ENCODE measurements at regions not wholly inside any gene's neighbourhood (a gene's known extent, or its start where the extent isn't known, plus 50 kb on each side); places are given as distances from the start of the nearest gene placed in this dataset.

DNA sequence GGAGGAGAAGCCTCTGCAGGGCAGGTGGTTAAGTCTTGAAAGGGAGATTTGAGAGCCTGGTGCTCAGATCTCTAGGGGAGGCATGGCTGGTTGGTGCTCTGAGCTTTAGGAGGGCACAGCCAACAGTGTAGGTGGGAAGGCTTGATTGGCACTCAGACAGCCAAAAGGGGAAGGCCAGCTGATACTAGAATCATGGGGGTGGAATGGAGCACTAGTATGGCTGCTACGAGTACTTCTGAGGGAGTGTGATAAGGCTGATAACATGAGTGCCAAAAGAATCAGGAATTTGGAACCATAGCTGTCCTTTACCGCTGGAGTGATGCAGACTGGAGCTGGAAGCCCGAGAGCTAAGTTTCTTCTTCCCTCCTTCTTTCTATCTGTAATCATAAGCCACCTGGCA is 184.6 kb upstream of the TBC1D5 start:
- Histone ChIP-seq H3K18ac (ENCODE audit: low read length) (no peak overlapping the region), H4K8ac (ENCODE audit: low read depth, low read length) (no peak overlapping the region), H3K23ac (ENCODE audit: low read length) (no peak overlapping the region), H3K56ac (ENCODE audit: low read length) (no peak overlapping the region), H3K4me1 (ENCODE audit: control insufficient read depth, low read depth, low read length) (no peaks in the 10 kb centered on the region), H2BK5ac (ENCODE audit: low read length) (no peak overlapping the region), H2BK120ac (ENCODE audit: low read depth, low read length) (no peak overlapping the region), H3K79me1 (ENCODE audit: low read length) (no peaks in the 10 kb centered on the region), H3K4me3 (ENCODE audit: low read length) (no peak overlapping the region), H2BK15ac (replicated peaks; ENCODE audit: low read depth) (no peak overlapping the region), H2AK5ac (ENCODE audit: low read length) (no peak overlapping the region), H3K79me2 (ENCODE audit: control insufficient read depth, insufficient read depth, low read length) (no peaks in the 10 kb centered on the region), H4K5ac (ENCODE audit: low read length) (no peak overlapping the region), H3K27me3 (ENCODE audit: insufficient read depth, low read length, poor library complexity) (no peaks in the 10 kb centered on the region), H3K36me3 (ENCODE audit: control insufficient read depth, insufficient read depth, low read length) (no peaks in the 10 kb centered on the region), H3K9ac (ENCODE audit: low read length) (no peak overlapping the region), H3K4me2 (ENCODE audit: low read length) (no peak overlapping the region), H3K4ac (ENCODE audit: low read depth, low read length) (no peak overlapping the region), H3K27ac (ENCODE audit: low read depth, low read length) (no peak overlapping the region)
- no peak for DNase-seq
- WGBS (ENCODE audit: extremely low coverage, insufficient coverage, low lambda C conversion rate) = no CpG with 5 or more reads among the region's 3 CpGs

DNA sequence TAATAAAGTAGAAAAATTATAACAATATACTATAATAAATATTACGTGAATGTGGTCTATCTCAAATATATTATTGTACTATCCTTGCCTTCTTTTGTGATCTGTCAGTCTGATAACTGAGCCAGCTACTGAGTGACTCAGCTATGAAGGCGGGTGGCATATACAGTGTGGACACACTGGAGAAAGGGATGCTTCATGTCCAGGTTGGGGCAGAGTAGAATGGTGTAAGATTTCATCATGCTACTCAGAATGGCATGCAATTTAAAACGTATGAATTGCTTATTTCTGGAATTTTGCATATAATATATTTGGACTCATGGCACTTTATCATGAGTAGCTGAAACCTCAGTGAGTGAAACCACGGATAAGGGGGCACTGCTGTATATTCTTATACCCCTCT is 172.9 kb upstream of the TBC1D5 start:
- H4K8ac ChIP-seq (ENCODE audit: low read depth, low read length) = no peak overlapping the region
- H3K27me3 ChIP-seq (ENCODE audit: insufficient read depth, low read length, poor library complexity) = no peaks in the 10 kb centered on the region
- no peak overlapping the region for H3K27ac ChIP-seq (ENCODE audit: low read depth, low read length)
- H2BK120ac ChIP-seq (ENCODE audit: low read depth, low read length) = no peak overlapping the region
- H3K4me2 ChIP-seq (ENCODE audit: low read length) = no peak overlapping the region
- H2AK5ac ChIP-seq (ENCODE audit: low read length) = no peak overlapping the region
- no peak overlapping the region for H2BK15ac ChIP-seq (replicated peaks; ENCODE audit: low read depth)
- H4K5ac ChIP-seq (ENCODE audit: low read length) = no peak overlapping the region
- no peak for DNase-seq
- H3K18ac ChIP-seq (ENCODE audit: low read length) = no peak overlapping the region
- H3K23ac ChIP-seq (ENCODE audit: low read length) = no peak overlapping the region
- WGBS (ENCODE audit: extremely low coverage, insufficient coverage, low lambda C conversion rate) = no CpG with 5 or more reads among the region's 4 CpGs
- H3K4me1 ChIP-seq (ENCODE audit: control insufficient read depth, low read depth, low read length) = no peaks in the 10 kb centered on the region
- no peak overlapping the region for H3K56ac ChIP-seq (ENCODE audit: low read length)
- no peaks in the 10 kb centered on the region for H3K79me2 ChIP-seq (ENCODE audit: control insufficient read depth, insufficient read depth, low read length)
- no peak overlapping the region for H3K4me3 ChIP-seq (ENCODE audit: low read length)
- no peak overlapping the region for H3K4ac ChIP-seq (ENCODE audit: low read depth, low read length)
- H3K9ac ChIP-seq (ENCODE audit: low read length) = no peak overlapping the region
- no peak overlapping the region for H2BK5ac ChIP-seq (ENCODE audit: low read length)
- H3K36me3 ChIP-seq (ENCODE audit: control insufficient read depth, insufficient read depth, low read length) = no peaks in the 10 kb centered on the region
- H3K79me1 ChIP-seq (ENCODE audit: low read length) = no peaks in the 10 kb centered on the region

DNA sequence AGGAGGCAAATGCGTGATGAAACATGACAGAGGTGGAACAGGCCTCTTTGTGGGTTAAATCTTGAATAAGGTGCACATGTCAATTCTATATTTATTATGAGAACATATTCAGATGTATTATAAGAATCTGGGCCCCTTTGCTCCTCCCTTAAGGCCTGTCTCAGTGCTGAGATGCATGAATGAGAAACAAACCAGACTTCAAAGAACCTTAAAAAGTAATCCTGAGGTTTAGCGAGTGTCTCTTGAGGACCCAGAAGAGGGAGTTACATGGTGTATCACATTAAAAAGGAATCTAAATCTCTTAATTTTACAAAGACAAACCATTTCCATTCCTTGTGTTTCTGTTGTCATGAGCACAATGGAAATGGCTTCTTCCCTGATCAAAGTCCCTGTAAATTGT is 170.9 kb upstream of the TBC1D5 start:
- Histone ChIP-seq H3K18ac (ENCODE audit: low read length) (no peak overlapping the region), H3K23ac (ENCODE audit: low read length) (no peak overlapping the region), H3K27ac (ENCODE audit: low read depth, low read length) (no peak overlapping the region), H4K8ac (ENCODE audit: low read depth, low read length) (no peak overlapping the region), H3K4me1 (ENCODE audit: control insufficient read depth, low read depth, low read length) (peaks cover 3% of the 10 kb centered on the region), H3K4ac (ENCODE audit: low read depth, low read length) (no peak overlapping the region), H3K79me2 (ENCODE audit: control insufficient read depth, insufficient read depth, low read length) (no peaks in the 10 kb centered on the region), H3K36me3 (ENCODE audit: control insufficient read depth, insufficient read depth, low read length) (no peaks in the 10 kb centered on the region), H4K5ac (ENCODE audit: low read length) (no peak overlapping the region), H3K56ac (ENCODE audit: low read length) (no peak overlapping the region), H2AK5ac (ENCODE audit: low read length) (no peak overlapping the region), H3K4me2 (ENCODE audit: low read length) (no peak overlapping the region), H2BK15ac (replicated peaks; ENCODE audit: low read depth) (no peak overlapping the region), H2BK5ac (ENCODE audit: low read length) (no peak overlapping the region), H3K9ac (ENCODE audit: low read length) (no peak overlapping the region), H2BK120ac (ENCODE audit: low read depth, low read length) (no peak overlapping the region), H3K27me3 (ENCODE audit: insufficient read depth, low read length, poor library complexity) (no peaks in the 10 kb centered on the region), H3K4me3 (ENCODE audit: low read length) (no peak overlapping the region), H3K79me1 (ENCODE audit: low read length) (no peaks in the 10 kb centered on the region)
- no CpG with 5 or more reads among the region's 2 CpGs for WGBS (ENCODE audit: extremely low coverage, insufficient coverage, low lambda C conversion rate)
- no peak for DNase-seq

DNA sequence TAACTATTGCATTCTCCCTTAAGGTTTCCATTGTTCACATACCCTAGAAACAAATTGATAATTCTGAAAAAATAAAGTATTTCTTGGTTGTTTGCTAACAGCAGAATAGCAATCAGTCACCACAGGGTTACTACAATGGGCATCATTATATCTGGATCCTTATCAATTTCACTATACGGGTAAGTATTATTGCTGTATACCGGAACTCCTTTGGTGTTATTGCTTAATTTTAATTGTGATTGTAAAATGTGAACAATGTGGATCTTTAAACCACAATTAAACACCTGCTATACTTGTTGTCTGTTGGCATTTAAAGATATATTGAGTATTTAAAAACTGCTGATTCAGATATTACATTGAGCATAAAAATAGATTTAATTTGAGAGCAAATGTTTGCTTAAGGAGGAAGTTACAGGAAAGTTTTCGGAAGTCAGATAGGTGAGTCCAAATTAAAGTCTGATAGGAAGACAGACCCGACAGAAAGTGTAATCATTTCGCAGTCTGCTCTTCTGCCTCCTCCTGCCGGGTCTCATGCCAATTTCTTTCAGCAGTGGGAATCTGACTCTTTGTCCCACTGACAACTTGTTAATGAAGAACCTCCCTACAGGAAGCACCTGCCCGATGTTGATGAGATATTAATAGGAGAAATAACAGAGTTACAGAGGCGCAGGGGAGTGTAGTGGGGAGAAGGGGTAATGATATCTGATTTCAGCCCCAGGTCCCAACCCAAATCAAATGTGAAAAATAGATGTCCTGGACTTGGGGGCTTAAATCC is 169.7 kb upstream of the TBC1D5 start:
- Histone ChIP-seq H3K79me1 (ENCODE audit: low read length) (no peaks in the 10 kb centered on the region), H2BK15ac (replicated peaks; ENCODE audit: low read depth) (no peak overlapping the region), H3K4me3 (ENCODE audit: low read length) (no peak overlapping the region), H3K18ac (ENCODE audit: low read length) (no peak overlapping the region), H3K79me2 (ENCODE audit: control insufficient read depth, insufficient read depth, low read length) (no peaks in the 10 kb centered on the region), H2BK120ac (ENCODE audit: low read depth, low read length) (no peak overlapping the region), H3K23ac (ENCODE audit: low read length) (no peak overlapping the region), H3K4me2 (ENCODE audit: low read length) (no peak overlapping the region), H3K56ac (ENCODE audit: low read length) (no peak overlapping the region), H3K36me3 (ENCODE audit: control insufficient read depth, insufficient read depth, low read length) (no peaks in the 10 kb centered on the region), H2BK5ac (ENCODE audit: low read length) (no peak overlapping the region), H3K27me3 (ENCODE audit: insufficient read depth, low read length, poor library complexity) (no peaks in the 10 kb centered on the region), H2AK5ac (ENCODE audit: low read length) (no peak overlapping the region), H4K5ac (ENCODE audit: low read length) (no peak overlapping the region), H3K9ac (ENCODE audit: low read length) (no peak overlapping the region), H3K27ac (ENCODE audit: low read depth, low read length) (no peak overlapping the region), H3K4ac (ENCODE audit: low read depth, low read length) (no peak overlapping the region), H3K4me1 (ENCODE audit: control insufficient read depth, low read depth, low read length) (peaks cover 3% of the 10 kb centered on the region), H4K8ac (ENCODE audit: low read depth, low read length) (no peak overlapping the region)
- no peak for DNase-seq
- no CpG with 5 or more reads among the region's 8 CpGs for WGBS (ENCODE audit: extremely low coverage, insufficient coverage, low lambda C conversion rate)

DNA sequence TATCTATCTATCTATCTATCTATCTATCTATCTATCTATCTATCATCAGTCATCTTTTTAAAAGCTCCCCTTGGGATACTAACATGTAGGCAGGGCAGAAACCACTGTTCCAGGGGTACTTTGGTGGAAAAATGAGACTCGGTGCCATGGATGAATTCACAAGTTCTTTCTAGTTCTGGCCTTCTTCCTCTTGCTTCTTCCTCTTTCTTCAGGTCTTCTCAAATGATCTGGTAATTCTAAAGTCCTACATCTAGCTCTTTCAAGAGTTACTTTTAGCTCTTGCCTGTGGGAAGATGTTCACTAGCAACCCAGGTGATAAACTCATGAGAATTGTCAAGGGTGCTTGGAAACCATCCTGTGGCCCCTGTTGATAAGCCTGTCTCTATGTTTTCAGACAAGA is 168.5 kb upstream of the TBC1D5 start:
- no peak overlapping the region for H2BK15ac ChIP-seq (replicated peaks; ENCODE audit: low read depth)
- no peak overlapping the region for H2AK5ac ChIP-seq (ENCODE audit: low read length)
- H3K36me3 ChIP-seq (ENCODE audit: control insufficient read depth, insufficient read depth, low read length) = no peaks in the 10 kb centered on the region
- H3K18ac ChIP-seq (ENCODE audit: low read length) = no peak overlapping the region
- H3K27ac ChIP-seq (ENCODE audit: low read depth, low read length) = no peak overlapping the region
- H3K4me3 ChIP-seq (ENCODE audit: low read length) = no peak overlapping the region
- H3K79me1 ChIP-seq (ENCODE audit: low read length) = no peaks in the 10 kb centered on the region
- H2BK5ac ChIP-seq (ENCODE audit: low read length) = no peak overlapping the region
- H3K4me2 ChIP-seq (ENCODE audit: low read length) = no peak overlapping the region
- H4K5ac ChIP-seq (ENCODE audit: low read length) = no peak overlapping the region
- H4K8ac ChIP-seq (ENCODE audit: low read depth, low read length) = no peak overlapping the region
- H3K4ac ChIP-seq (ENCODE audit: low read depth, low read length) = no peak overlapping the region
- no peak overlapping the region for H3K23ac ChIP-seq (ENCODE audit: low read length)
- no CpG with 5 or more reads among the region's 1 CpG for WGBS (ENCODE audit: extremely low coverage, insufficient coverage, low lambda C conversion rate)
- no peak for DNase-seq
- H2BK120ac ChIP-seq (ENCODE audit: low read depth, low read length) = no peak overlapping the region
- no peaks in the 10 kb centered on the region for H3K27me3 ChIP-seq (ENCODE audit: insufficient read depth, low read length, poor library complexity)
- H3K56ac ChIP-seq (ENCODE audit: low read length) = no peak overlapping the region
- no peaks in the 10 kb centered on the region for H3K79me2 ChIP-seq (ENCODE audit: control insufficient read depth, insufficient read depth, low read length)
- peaks cover 3% of the 10 kb centered on the region for H3K4me1 ChIP-seq (ENCODE audit: control insufficient read depth, low read depth, low read length)
- no peak overlapping the region for H3K9ac ChIP-seq (ENCODE audit: low read length)

DNA sequence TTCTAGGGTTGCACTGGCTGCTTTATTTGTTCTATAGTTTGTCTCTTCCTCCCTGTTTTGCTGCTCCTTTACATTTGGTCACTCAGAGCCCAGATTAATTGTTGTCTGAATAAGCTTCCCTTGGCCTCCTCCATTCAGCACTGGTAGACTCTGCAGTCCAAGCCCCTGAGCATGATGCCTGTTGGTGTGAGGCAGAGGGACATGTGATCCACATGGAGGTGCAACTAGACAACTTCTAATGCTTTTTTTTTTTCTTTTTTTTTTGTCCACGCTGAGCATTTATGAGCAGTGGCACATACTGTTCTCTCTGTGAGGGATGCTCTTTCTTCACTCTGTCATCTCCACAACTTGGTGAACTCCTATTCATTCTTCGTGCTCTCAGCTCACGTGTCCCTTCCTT is 167.3 kb upstream of the TBC1D5 start:
- no CpG with 5 or more reads among the region's 3 CpGs for WGBS (ENCODE audit: extremely low coverage, insufficient coverage, low lambda C conversion rate)
- no peak overlapping the region for H3K56ac ChIP-seq (ENCODE audit: low read length)
- DNase-seq = no peak
- H2BK15ac ChIP-seq (replicated peaks; ENCODE audit: low read depth) = no peak overlapping the region
- no peak overlapping the region for H4K8ac ChIP-seq (ENCODE audit: low read depth, low read length)
- no peak overlapping the region for H3K4ac ChIP-seq (ENCODE audit: low read depth, low read length)
- no peak overlapping the region for H4K5ac ChIP-seq (ENCODE audit: low read length)
- no peak overlapping the region for H2BK120ac ChIP-seq (ENCODE audit: low read depth, low read length)
- H3K27ac ChIP-seq (ENCODE audit: low read depth, low read length) = no peak overlapping the region
- peaks cover 3% of the 10 kb centered on the region for H3K4me1 ChIP-seq (ENCODE audit: control insufficient read depth, low read depth, low read length)
- no peak overlapping the region for H3K4me3 ChIP-seq (ENCODE audit: low read length)
- H3K36me3 ChIP-seq (ENCODE audit: control insufficient read depth, insufficient read depth, low read length) = no peaks in the 10 kb centered on the region
- H3K4me2 ChIP-seq (ENCODE audit: low read length) = no peak overlapping the region
- no peak overlapping the region for H2AK5ac ChIP-seq (ENCODE audit: low read length)
- no peak overlapping the region for H3K23ac ChIP-seq (ENCODE audit: low read length)
- no peak overlapping the region for H3K18ac ChIP-seq (ENCODE audit: low read length)
- no peaks in the 10 kb centered on the region for H3K79me1 ChIP-seq (ENCODE audit: low read length)
- H3K9ac ChIP-seq (ENCODE audit: low read length) = no peak overlapping the region
- no peak overlapping the region for H2BK5ac ChIP-seq (ENCODE audit: low read length)
- H3K27me3 ChIP-seq (ENCODE audit: insufficient read depth, low read length, poor library complexity) = no peaks in the 10 kb centered on the region
- H3K79me2 ChIP-seq (ENCODE audit: control insufficient read depth, insufficient read depth, low read length) = no peaks in the 10 kb centered on the region
